Hepatocyte (in vitro differentiated cells): ENCODE measurements at regions not wholly inside any gene's neighbourhood (a gene's known extent, or its start where the extent isn't known, plus 50 kb on each side); places are given as distances from the start of the nearest gene placed in this dataset.

Source experiments
- DNase-seq: peaks from one replicate; pipeline ENCODE4 v3.0.0-alpha.2; 2016; ENCODE audit warnings: low spot score
- H2AFZ ChIP-seq: fragments of 200-600 bp; sonication (generic); 2 replicates; pipeline ENCODE4 v1.6.0; 2016; ENCODE audit warnings: antibody characterized with exemption, mild to moderate bottlenecking
- H3K27ac ChIP-seq: fragments of 200-600 bp; sonication (generic); 2 replicates; pipeline ENCODE4 v1.5.1; 2016; ENCODE audit warnings: mild to moderate bottlenecking
- H3K27me3 ChIP-seq: fragments of 200-600 bp; sonication (generic); 2 replicates; pipeline ENCODE4 v1.6.1; 2016
- H3K36me3 ChIP-seq: fragments of 200-600 bp; sonication (generic); replicated peaks from 2 replicates; pipeline ENCODE4 v1.5.1; 2016; ENCODE audit warnings: low read depth; ENCODE audit not compliant: insufficient read depth
- H3K4me1 ChIP-seq: fragments of 200-600 bp; sonication (generic); 2 replicates; pipeline ENCODE4 v1.5.1; 2016; ENCODE audit warnings: mild to moderate bottlenecking, moderate library complexity; ENCODE audit not compliant: insufficient read depth
- H3K4me2 ChIP-seq: fragments of 200-600 bp; sonication (generic); 2 replicates; pipeline ENCODE4 v1.6.0; 2016
- H3K4me3 ChIP-seq: fragments of 200-600 bp; sonication (generic); 2 replicates; pipeline ENCODE4 v1.5.1; 2016; ENCODE audit warnings: mild to moderate bottlenecking
- H3K79me2 ChIP-seq: fragments of 200-600 bp; sonication (generic); 2 replicates; pipeline ENCODE4 v1.6.0; 2017; ENCODE audit warnings: mild to moderate bottlenecking
- H3K9me2 ChIP-seq: fragments of 200-600 bp; sonication (generic); replicated peaks from 2 replicates; pipeline ENCODE4 v1.6.0; 2017; ENCODE audit warnings: mild to moderate bottlenecking; ENCODE audit not compliant: insufficient read depth
- H3K9me3 ChIP-seq: fragments of 200-600 bp; sonication (generic); 2 replicates; pipeline ENCODE4 v1.5.1; 2016; ENCODE audit warnings: low read depth, mild to moderate bottlenecking
- H4K20me1 ChIP-seq: fragments of 200-600 bp; sonication (generic); 2 replicates; pipeline ENCODE4 v1.6.0; 2016; ENCODE audit warnings: mild to moderate bottlenecking; ENCODE audit not compliant: insufficient read depth, poor library complexity, severe bottlenecking
- CTCF ChIP-seq: fragments of 200-600 bp; sonication (generic); IDR thresholded peaks from 2 replicates; pipeline ENCODE4 v1.5.1; 2016; ENCODE audit warnings: antibody characterized with exemption, mild to moderate bottlenecking; ENCODE audit not compliant: poor library complexity
- EZH2 ChIP-seq: fragments of 200-600 bp; sonication (generic); IDR thresholded peaks from 2 replicates; pipeline ENCODE4 v1.6.1; 2016; ENCODE audit warnings: antibody characterized with exemption, mild to moderate bottlenecking, borderline replicate concordance
- EZH2phosphoT487 ChIP-seq: fragments of 200-600 bp; sonication (generic); IDR thresholded peaks from one replicate; pipeline ENCODE4 v1.6.1; 2018; ENCODE audit warnings: antibody characterized with exemption, mild to moderate bottlenecking, low read depth, moderate library complexity; ENCODE audit not compliant: unreplicated experiment, severe bottlenecking
- WGBS: methylation state at CpG from one replicate; pipeline ENCODE4 v1.1.6; 2016; ENCODE audit warnings: low lambda C conversion rate; ENCODE audit errors: missing lambda C conversion rate; 5-methylcytosine and 5-hydroxymethylcytosine counted together

GRCh38 chr11:128336203-128336602, 251.2 kb downstream of the ETS1 start:
- DNase-seq: peak; percentile 23
- Histone ChIP-seq H3K4me3 (no peak overlapping the region), H3K79me2 (no peaks in the 10 kb centered on the region), H4K20me1 (no peaks in the 10 kb centered on the region), H3K4me2 (no peak overlapping the region), H3K27ac (no peak overlapping the region), H3K36me3 (no peaks in the 10 kb centered on the region), H3K9me2 (no peaks in the 10 kb centered on the region), H2AFZ (no peak overlapping the region), H3K9me3 (no peaks in the 10 kb centered on the region), H3K4me1 (no peaks in the 10 kb centered on the region), H3K27me3 (no peaks in the 10 kb centered on the region)
- WGBS: 70% methylated on average over 6 of the region's 6 CpGs
- TF ChIP-seq EZH2phosphoT487: no peak
- no peak for TF ChIP-seq CTCF
- no peak for TF ChIP-seq EZH2

- H3K4me2 ChIP-seq: no peak overlapping the region
- DNase-seq: no peak
- H3K79me2 ChIP-seq: no peaks in the 10 kb centered on the region
- no peaks in the 10 kb centered on the region for H3K4me1 ChIP-seq
- H3K9me2 ChIP-seq: no peaks in the 10 kb centered on the region
- no peak overlapping the region for H3K4me3 ChIP-seq
- H2AFZ ChIP-seq: no peak overlapping the region
- TF ChIP-seq EZH2phosphoT487: no peak
- no peak for TF ChIP-seq CTCF
- no peak for TF ChIP-seq EZH2
- H4K20me1 ChIP-seq: no peaks in the 10 kb centered on the region
- no peak overlapping the region for H3K27ac ChIP-seq
- no peaks in the 10 kb centered on the region for H3K36me3 ChIP-seq
- 91% methylated on average over 10 of the region's 10 CpGs for WGBS
- no peaks in the 10 kb centered on the region for H3K27me3 ChIP-seq
- no peaks in the 10 kb centered on the region for H3K9me3 ChIP-seq
Measured at GRCh38 chr11:128335729-128336128, 251.6 kb downstream of the ETS1 start.

- H3K36me3 ChIP-seq: no peaks in the 10 kb centered on the region
- peak; percentile 42 for DNase-seq
- H3K4me2 ChIP-seq: peak overlapping the region; percentile 22
- H3K9me3 ChIP-seq: no peaks in the 10 kb centered on the region
- no peak overlapping the region for H3K4me3 ChIP-seq
- no peaks in the 10 kb centered on the region for H3K9me2 ChIP-seq
- WGBS: 55% methylated on average over 12 of the region's 12 CpGs
- no peaks in the 10 kb centered on the region for H4K20me1 ChIP-seq
- no peak for TF ChIP-seq EZH2
- no peak for TF ChIP-seq EZH2phosphoT487
- no peak for TF ChIP-seq CTCF
- no peaks in the 10 kb centered on the region for H3K79me2 ChIP-seq
- no peaks in the 10 kb centered on the region for H3K27me3 ChIP-seq
- H2AFZ ChIP-seq: no peak overlapping the region
- H3K27ac ChIP-seq: peak overlapping the region; percentile 60
- no peaks in the 10 kb centered on the region for H3K4me1 ChIP-seq
Measured at GRCh38 chr11:128334311-128335044, 252.9 kb downstream of the ETS1 start.
